ENCODE measurements at regions not wholly inside any gene's neighbourhood (a gene's known extent, or its start where the extent isn't known, plus 50 kb on each side); places are given as distances from the start of the nearest gene placed in this dataset.

- TF ChIP-seq ZNF70 (CRISPR knock-in tag; IDR thresholded peaks at IDR 0.05) (no peak), ZNF565 (CRISPR knock-in tag; conservative IDR thresholded peaks at IDR 0.05; ENCODE audit: low read depth) (no peak), ARNTL (CRISPR knock-in tag; IDR thresholded peaks at IDR 0.05; ENCODE audit: borderline replicate concordance, low read depth) (no peak)
- no peak for ATAC-seq
These were observed 379.9 kb upstream of the LCORL start for GRCh38 chr4:18401425-18401824.

GRCh38 chr4:18398661-18399060, 377.1 kb upstream of the LCORL start:
- ATAC-seq: no peak
- no peak for TF ChIP-seq RARB (CRISPR knock-in tag; IDR thresholded peaks at IDR 0.05)
- no peak for TF ChIP-seq TCF4 (CRISPR knock-in tag; IDR thresholded peaks at IDR 0.05; ENCODE audit: borderline replicate concordance)
- no peak for TF ChIP-seq CREB5 (CRISPR knock-in tag; IDR thresholded peaks at IDR 0.05; ENCODE audit: low read depth)
- no peak for TF ChIP-seq SNAI2 (CRISPR knock-in tag; IDR thresholded peaks at IDR 0.05)
- TF ChIP-seq ARNTL (CRISPR knock-in tag; IDR thresholded peaks at IDR 0.05; ENCODE audit: borderline replicate concordance, low read depth): no peak
- no peak for TF ChIP-seq PATZ1 (CRISPR knock-in tag; IDR thresholded peaks at IDR 0.05; ENCODE audit: borderline replicate concordance)
- TF ChIP-seq ZNF70 (CRISPR knock-in tag; IDR thresholded peaks at IDR 0.05): no peak
- no peak for TF ChIP-seq PPARA (CRISPR knock-in tag; IDR thresholded peaks at IDR 0.05; ENCODE audit: borderline replicate concordance)
- no peak for TF ChIP-seq POU6F1 (CRISPR knock-in tag; IDR thresholded peaks at IDR 0.05; ENCODE audit: borderline replicate concordance, low read depth)
- TF ChIP-seq ZFP30 (CRISPR knock-in tag; IDR thresholded peaks at IDR 0.05): no peak
- TF ChIP-seq ESRRG (CRISPR knock-in tag; IDR thresholded peaks at IDR 0.05): no peak

- ATAC-seq: no peak
- TF ChIP-seq PATZ1 (CRISPR knock-in tag; IDR thresholded peaks at IDR 0.05; ENCODE audit: borderline replicate concordance) (no peak), CSDC2 (CRISPR knock-in tag; IDR thresholded peaks at IDR 0.05) (no peak), PPARA (CRISPR knock-in tag; IDR thresholded peaks at IDR 0.05; ENCODE audit: borderline replicate concordance) (no peak), OSR1 (CRISPR knock-in tag; IDR thresholded peaks at IDR 0.05) (no peak), CREB5 (CRISPR knock-in tag; IDR thresholded peaks at IDR 0.05; ENCODE audit: low read depth) (no peak), ZNF8 (CRISPR knock-in tag; IDR thresholded peaks at IDR 0.05) (no peak), POU6F1 (CRISPR knock-in tag; IDR thresholded peaks at IDR 0.05; ENCODE audit: borderline replicate concordance, low read depth) (no peak), RARB (CRISPR knock-in tag; IDR thresholded peaks at IDR 0.05) (no peak), ZC3H10 (CRISPR knock-in tag; IDR thresholded peaks at IDR 0.05) (no peak), BACH2 (CRISPR knock-in tag; IDR thresholded peaks at IDR 0.05; ENCODE audit: borderline replicate concordance) (no peak), GLIS3 (CRISPR knock-in tag; IDR thresholded peaks at IDR 0.05) (no peak), ZNF70 (CRISPR knock-in tag; IDR thresholded peaks at IDR 0.05) (no peak), TSHZ2 (CRISPR knock-in tag; IDR thresholded peaks at IDR 0.05) (no peak), SNAI2 (CRISPR knock-in tag; IDR thresholded peaks at IDR 0.05) (no peak), ARNTL (CRISPR knock-in tag; IDR thresholded peaks at IDR 0.05; ENCODE audit: borderline replicate concordance, low read depth) (no peak)
These were observed 376.3 kb upstream of the LCORL start for GRCh38 chr4:18397681-18398390.

Data from SK-N-SH treated with all-trans-retinoic acid at 6 μM for 48 hours (cell line).